Uterus (tissue), 3 donors: ENCODE measurements at regions not wholly inside any gene's neighbourhood (a gene's known extent, or its start where the extent isn't known, plus 50 kb on each side); places are given as distances from the start of the nearest gene placed in this dataset.

Source experiments
- DNase-seq, 2 donors: peaks; one replicate each; pipeline ENCODE4 v3.0.0-alpha.2; 2019 to 2020
- H3K27ac ChIP-seq, 2 donors: fragments of 200-600 bp; sonication (generic); 1 replicate in 1 of 2; 2 replicates in 1 of 2; pipeline ENCODE4 v1.5.1; 2016 to 2018
- H3K27me3 ChIP-seq, 2 donors: fragments of 200-600 bp; sonication (generic); one replicate each; pipeline ENCODE4 v1.5.1; 2018 to 2019; ENCODE audit warnings: control low read depth in 1 of 2
- H3K36me3 ChIP-seq, 2 donors: fragments of 200-600 bp; sonication (generic); one replicate each; pipeline ENCODE4 v1.5.1; 2019; ENCODE audit warnings: control low read depth in 1 of 2
- H3K4me1 ChIP-seq, 2 donors: fragments of 200-600 bp; sonication (generic); one replicate each; pipeline ENCODE4 v1.5.1; 2018 to 2019; ENCODE audit warnings: control low read depth in 1 of 2
- H3K4me3 ChIP-seq, 2 donors: fragments of 200-600 bp; sonication (generic); 1 replicate in 1 of 2; 2 replicates in 1 of 2; pipeline ENCODE4 v1.5.1; 2018 to 2019; ENCODE audit warnings: mild to moderate bottlenecking in 1 of 2
- H3K9me3 ChIP-seq, 2 donors: fragments of 200-600 bp; sonication (generic); one replicate each; pipeline ENCODE4 v1.5.1; 2019; ENCODE audit warnings: control low read depth in 1 of 2
- CTCF ChIP-seq, 4 experiments: fragments of 200-600 bp in 2 of 4; fragments of 450-650 bp in 2 of 4; sonication (generic) in 2 of 4; IDR thresholded peaks; one replicate each; pipeline ENCODE4 v1.5.1; 2016 to 2019; ENCODE audit warnings: antibody characterized with exemption in 4 of 4, mild to moderate bottlenecking in 2 of 4, moderate library complexity in 1 of 4
- POLR2A ChIP-seq, 2 donors: fragments of 450-650 bp; IDR thresholded peaks; one replicate each; pipeline ENCODE4 v1.6.1; 2016; ENCODE audit warnings: antibody characterized with exemption in 2 of 2, mild to moderate bottlenecking in 1 of 2, moderate library complexity in 1 of 2
- intact Hi-C: fragments of 100-400 bp; cut with DNase I; formaldehyde crosslinking; loops from one replicate; pipeline ENCODE4 v1.15.1; 2023; ENCODE audit warnings: low total_unique reads
- donor health status: DM: yes; HTN: yes; CAD: no.

- Histone ChIP-seq H3K36me3 (no peaks in the 10 kb centered on the region), H3K9me3 (no peaks in the 10 kb centered on the region), H3K27ac (no peak overlapping the region), H3K4me3 (no peak overlapping the region), H3K4me1 (no peaks in the 10 kb centered on the region), H3K27me3 (peaks cover 0 to 7% of the 10 kb centered on the region in 2 donors)
- no peak for DNase-seq
- TF ChIP-seq POLR2A (IDR thresholded peaks at IDR 0.05): no peak
- no peak for TF ChIP-seq CTCF (IDR thresholded peaks at IDR 0.05)
- intact Hi-C loops: no loop called here
These were observed 176.2 kb upstream of the FOXF1 start for GRCh38 chr16:86334079-86334635.

GRCh38 chr16:86335266-86336172, 174.8 kb upstream of the FOXF1 start:
- H3K36me3 ChIP-seq: no peaks in the 10 kb centered on the region
- H3K27ac ChIP-seq: no peak overlapping the region
- no peak overlapping the region for H3K4me3 ChIP-seq
- TF ChIP-seq CTCF (IDR thresholded peaks at IDR 0.05) (no peak), POLR2A (IDR thresholded peaks at IDR 0.05) (no peak)
- no peaks in the 10 kb centered on the region for H3K9me3 ChIP-seq
- H3K4me1 ChIP-seq: no peaks in the 10 kb centered on the region
- no peak for DNase-seq
- intact Hi-C loops: no loop called here
- H3K27me3 ChIP-seq: peaks cover 0 to 7% of the 10 kb centered on the region in 2 donors

GRCh38 chr16:86337138-86337537, 173.2 kb upstream of the FOXF1 start:
- H3K36me3 ChIP-seq: no peaks in the 10 kb centered on the region
- no peak overlapping the region for H3K4me3 ChIP-seq
- no peak overlapping the region for H3K27ac ChIP-seq
- no peaks in the 10 kb centered on the region for H3K4me1 ChIP-seq
- no peaks in the 10 kb centered on the region for H3K9me3 ChIP-seq
- TF ChIP-seq CTCF (IDR thresholded peaks at IDR 0.05) (no peak), POLR2A (IDR thresholded peaks at IDR 0.05) (no peak)
- DNase-seq: no peak
- H3K27me3 ChIP-seq: peaks cover 0 to 7% of the 10 kb centered on the region in 2 donors
- intact Hi-C loops: no loop called here

GRCh38 chr16:86337581-86338402, 172.5 kb upstream of the FOXF1 start:
- Histone ChIP-seq H3K27me3 (peaks cover 0 to 7% of the 10 kb centered on the region in 2 donors), H3K4me3 (no peak overlapping the region), H3K36me3 (no peaks in the 10 kb centered on the region), H3K9me3 (no peaks in the 10 kb centered on the region), H3K27ac (no peak overlapping the region), H3K4me1 (no peaks in the 10 kb centered on the region)
- TF ChIP-seq CTCF (IDR thresholded peaks at IDR 0.05): no peak
- no peak for TF ChIP-seq POLR2A (IDR thresholded peaks at IDR 0.05)
- intact Hi-C loops: no loop called here
- DNase-seq: no peak
